ENCODE measurements at regions not wholly inside any gene's neighbourhood (a gene's known extent, or its start where the extent isn't known, plus 50 kb on each side); places are given as distances from the start of the nearest gene placed in this dataset.

DNA sequence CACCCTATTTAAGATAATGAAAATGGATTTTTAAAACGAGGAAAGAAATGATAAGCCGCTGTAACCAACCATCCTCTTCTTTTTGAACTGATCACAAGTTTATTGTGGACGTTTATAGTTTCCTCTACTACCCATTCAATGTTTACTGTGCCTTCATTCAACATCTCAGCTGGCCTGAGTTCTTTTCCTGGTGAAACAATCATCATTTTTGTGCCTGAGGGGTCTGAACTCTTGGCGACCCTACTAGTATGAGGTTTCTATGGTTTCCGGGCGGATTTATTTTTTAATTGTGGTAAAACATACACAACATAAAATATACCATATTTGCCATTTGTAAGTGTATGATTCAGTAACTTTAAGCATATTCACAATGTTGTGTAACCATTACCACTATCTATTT lies 100.7 kb downstream of the SPRY1 start:
- Histone ChIP-seq H2AFZ (ENCODE audit: low read depth) (no peak overlapping the region), H3K79me2 (ENCODE audit: insufficient read depth) (no peaks in the 10 kb centered on the region), H3K4me1 (ENCODE audit: control insufficient read depth in 1 of 2, insufficient read depth in 2 of 2, low read depth in 1 of 2, low read length in 1 of 2) (no peaks in the 10 kb centered on the region), H3K27me3 (ENCODE audit: insufficient read depth) (no peaks in the 10 kb centered on the region), H3K9me3 (no peaks in the 10 kb centered on the region), H3F3A (replicated peaks; ENCODE audit: insufficient read depth) (no peaks in the 10 kb centered on the region), H3K9me2 (no peaks in the 10 kb centered on the region), H3K36me3 (replicated peaks in 1 of 2; ENCODE audit: control insufficient read depth in 1 of 2, insufficient read depth in 2 of 2, low read length in 1 of 2) (no peaks in the 10 kb centered on the region), H3K4me3 (ENCODE audit: low read depth in 2 of 2, low read length in 1 of 2) (no peak overlapping the region), H3K27ac (ENCODE audit: low read depth in 2 of 2, low read length in 1 of 2) (no peak overlapping the region), H4K20me1 (ENCODE audit: insufficient read depth) (no peaks in the 10 kb centered on the region), H3K9ac (no peak overlapping the region), H3K4me2 (no peak overlapping the region)
- WGBS (ENCODE audit: low lambda C conversion rate): 61% methylated on average over 6 of the region's 6 CpGs
- POLR2A ChIA-PET: no interaction called here
- CTCF ChIA-PET: no interaction called here
- no peak for TF ChIP-seq SMC3 (IDR thresholded peaks at IDR 0.05; ENCODE audit: low read depth, low read length)
- DNase-seq: no peak

DNA sequence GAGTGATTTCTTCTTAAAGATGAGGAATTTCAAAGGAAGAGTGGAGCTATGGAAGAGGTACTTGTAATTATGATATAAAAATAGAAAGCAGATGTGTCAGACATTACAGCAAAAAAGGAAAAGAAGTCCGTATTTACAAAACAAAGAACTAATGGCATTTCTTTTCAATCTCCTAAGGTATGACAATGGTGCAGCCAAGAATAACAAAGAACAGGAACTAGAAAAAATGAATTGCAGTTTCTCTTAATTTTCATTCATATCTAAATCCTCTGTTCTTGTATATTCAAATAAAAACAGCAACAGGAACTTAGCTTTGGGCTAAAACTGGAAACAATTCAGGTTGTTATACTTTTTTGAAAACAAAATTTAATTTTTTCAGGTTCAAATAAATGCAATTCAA lies 105.1 kb downstream of the SPRY1 start:
- Histone ChIP-seq H2AFZ (ENCODE audit: low read depth) (no peak overlapping the region), H3K9me3 (no peaks in the 10 kb centered on the region), H3K4me1 (ENCODE audit: control insufficient read depth in 1 of 2, insufficient read depth in 2 of 2, low read depth in 1 of 2, low read length in 1 of 2) (no peaks in the 10 kb centered on the region), H3K36me3 (replicated peaks in 1 of 2; ENCODE audit: control insufficient read depth in 1 of 2, insufficient read depth in 2 of 2, low read length in 1 of 2) (no peaks in the 10 kb centered on the region), H3K27me3 (ENCODE audit: insufficient read depth) (no peaks in the 10 kb centered on the region), H3K4me2 (no peak overlapping the region), H3F3A (replicated peaks; ENCODE audit: insufficient read depth) (no peaks in the 10 kb centered on the region), H3K9ac (no peak overlapping the region), H3K9me2 (no peaks in the 10 kb centered on the region), H3K79me2 (ENCODE audit: insufficient read depth) (no peaks in the 10 kb centered on the region), H3K27ac (ENCODE audit: low read depth in 2 of 2, low read length in 1 of 2) (no peak overlapping the region), H4K20me1 (ENCODE audit: insufficient read depth) (no peaks in the 10 kb centered on the region), H3K4me3 (ENCODE audit: low read depth in 2 of 2, low read length in 1 of 2) (no peak overlapping the region)
- CTCF ChIA-PET: interaction anchor here (1.0 kb wide), 1 partner anchor 111 kb away, joined by 3 read pairs; no protein-coding TSS in a partner anchor
- WGBS (ENCODE audit: low lambda C conversion rate): 47% methylated on average over 1 of the region's 1 CpG
- DNase-seq: no peak
- POLR2A ChIA-PET: no interaction called here
- TF ChIP-seq PBX3 (IDR thresholded peaks at IDR 0.05) (no peak), JUND (IDR thresholded peaks at IDR 0.05) (no peak), NRF1 (IDR thresholded peaks at IDR 0.05; ENCODE audit: low read depth, low read length) (no peak)
- TF ChIP-seq, protein P1, sequence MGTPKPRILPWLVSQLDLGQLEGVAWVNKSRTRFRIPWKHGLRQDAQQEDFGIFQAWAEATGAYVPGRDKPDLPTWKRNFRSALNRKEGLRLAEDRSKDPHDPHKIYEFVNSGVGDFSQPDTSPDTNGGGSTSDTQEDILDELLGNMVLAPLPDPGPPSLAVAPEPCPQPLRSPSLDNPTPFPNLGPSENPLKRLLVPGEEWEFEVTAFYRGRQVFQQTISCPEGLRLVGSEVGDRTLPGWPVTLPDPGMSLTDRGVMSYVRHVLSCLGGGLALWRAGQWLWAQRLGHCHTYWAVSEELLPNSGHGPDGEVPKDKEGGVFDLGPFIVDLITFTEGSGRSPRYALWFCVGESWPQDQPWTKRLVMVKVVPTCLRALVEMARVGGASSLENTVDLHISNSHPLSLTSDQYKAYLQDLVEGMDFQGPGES (IDR thresholded peaks at IDR 0.05; ENCODE audit: low read depth, low read length): no peak

DNA sequence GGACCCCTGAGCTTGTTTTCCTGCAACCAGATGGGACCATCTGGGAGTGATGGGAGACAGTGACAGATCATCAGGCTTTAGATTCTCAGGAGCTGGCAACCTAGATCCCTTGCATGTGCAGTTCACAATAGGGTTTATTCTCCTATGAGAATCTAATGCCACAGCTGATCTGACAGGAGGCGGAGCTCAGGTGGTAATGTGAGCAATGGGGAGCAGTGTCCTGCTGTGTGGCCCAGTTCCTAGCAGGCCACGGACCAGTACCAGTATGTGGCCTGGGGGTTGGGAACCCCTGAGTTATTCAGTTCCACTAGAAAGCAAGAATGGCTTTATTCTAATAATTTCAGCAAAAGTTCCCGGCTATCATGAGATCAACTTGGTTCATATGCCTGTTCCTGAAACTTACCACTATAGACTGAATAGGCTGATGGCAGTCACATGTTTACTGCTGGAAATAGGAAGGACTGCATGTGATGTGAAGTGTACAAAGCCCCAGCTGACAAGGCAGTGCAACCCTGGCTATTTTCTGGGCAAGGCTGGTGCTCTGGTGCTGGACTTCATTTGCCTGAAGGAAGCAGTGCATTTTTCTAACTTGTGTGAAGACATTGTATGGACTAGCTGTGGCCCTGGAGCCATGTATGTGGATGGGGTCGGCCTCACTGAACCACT lies 107.2 kb downstream of the SPRY1 start:
- no peak overlapping the region for H3K4me2 ChIP-seq
- POLR2A ChIA-PET: no interaction called here
- no peak for TF ChIP-seq USF2 (IDR thresholded peaks at IDR 0.05; ENCODE audit: borderline replicate concordance, low read depth, low read length)
- TF ChIP-seq, protein P1 (IDR thresholded peaks at IDR 0.05; ENCODE audit: low read depth, low read length): no peak
- TF ChIP-seq RCOR1 (IDR thresholded peaks at IDR 0.05; ENCODE audit: low read length): no peak
- no peak for TF ChIP-seq PBX3 (IDR thresholded peaks at IDR 0.05)
- TF ChIP-seq, protein P2, sequence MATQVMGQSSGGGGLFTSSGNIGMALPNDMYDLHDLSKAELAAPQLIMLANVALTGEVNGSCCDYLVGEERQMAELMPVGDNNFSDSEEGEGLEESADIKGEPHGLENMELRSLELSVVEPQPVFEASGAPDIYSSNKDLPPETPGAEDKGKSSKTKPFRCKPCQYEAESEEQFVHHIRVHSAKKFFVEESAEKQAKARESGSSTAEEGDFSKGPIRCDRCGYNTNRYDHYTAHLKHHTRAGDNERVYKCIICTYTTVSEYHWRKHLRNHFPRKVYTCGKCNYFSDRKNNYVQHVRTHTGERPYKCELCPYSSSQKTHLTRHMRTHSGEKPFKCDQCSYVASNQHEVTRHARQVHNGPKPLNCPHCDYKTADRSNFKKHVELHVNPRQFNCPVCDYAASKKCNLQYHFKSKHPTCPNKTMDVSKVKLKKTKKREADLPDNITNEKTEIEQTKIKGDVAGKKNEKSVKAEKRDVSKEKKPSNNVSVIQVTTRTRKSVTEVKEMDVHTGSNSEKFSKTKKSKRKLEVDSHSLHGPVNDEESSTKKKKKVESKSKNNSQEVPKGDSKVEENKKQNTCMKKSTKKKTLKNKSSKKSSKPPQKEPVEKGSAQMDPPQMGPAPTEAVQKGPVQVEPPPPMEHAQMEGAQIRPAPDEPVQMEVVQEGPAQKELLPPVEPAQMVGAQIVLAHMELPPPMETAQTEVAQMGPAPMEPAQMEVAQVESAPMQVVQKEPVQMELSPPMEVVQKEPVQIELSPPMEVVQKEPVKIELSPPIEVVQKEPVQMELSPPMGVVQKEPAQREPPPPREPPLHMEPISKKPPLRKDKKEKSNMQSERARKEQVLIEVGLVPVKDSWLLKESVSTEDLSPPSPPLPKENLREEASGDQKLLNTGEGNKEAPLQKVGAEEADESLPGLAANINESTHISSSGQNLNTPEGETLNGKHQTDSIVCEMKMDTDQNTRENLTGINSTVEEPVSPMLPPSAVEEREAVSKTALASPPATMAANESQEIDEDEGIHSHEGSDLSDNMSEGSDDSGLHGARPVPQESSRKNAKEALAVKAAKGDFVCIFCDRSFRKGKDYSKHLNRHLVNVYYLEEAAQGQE (IDR thresholded peaks at IDR 0.05; ENCODE audit: low read depth, low read length): no peak
- TF ChIP-seq SIN3A (IDR thresholded peaks at IDR 0.05; ENCODE audit: borderline replicate concordance, low read depth, low read length): no peak
- TF ChIP-seq FOXM1 (IDR thresholded peaks at IDR 0.05; ENCODE audit: low read depth): no peak
- no peak for TF ChIP-seq FOSL2 (IDR thresholded peaks at IDR 0.05; ENCODE audit: borderline replicate concordance, low read depth)

More for the DNA sequence above, 107.2 kb downstream of the SPRY1 start:
- H3K27me3 ChIP-seq (ENCODE audit: insufficient read depth): no peaks in the 10 kb centered on the region
- H4K20me1 ChIP-seq (ENCODE audit: insufficient read depth): no peaks in the 10 kb centered on the region
- H3K4me3 ChIP-seq (ENCODE audit: low read depth in 2 of 2, low read length in 1 of 2): no peak overlapping the region
- H3K27ac ChIP-seq (ENCODE audit: low read depth in 2 of 2, low read length in 1 of 2): no peak overlapping the region
- H3K9ac ChIP-seq: no peak overlapping the region
- no peaks in the 10 kb centered on the region for H3K4me1 ChIP-seq (ENCODE audit: control insufficient read depth in 1 of 2, insufficient read depth in 2 of 2, low read depth in 1 of 2, low read length in 1 of 2)
- no peaks in the 10 kb centered on the region for H3K9me3 ChIP-seq
- no peaks in the 10 kb centered on the region for H3K79me2 ChIP-seq (ENCODE audit: insufficient read depth)
- no peaks in the 10 kb centered on the region for H3F3A ChIP-seq (replicated peaks; ENCODE audit: insufficient read depth)
- H2AFZ ChIP-seq (ENCODE audit: low read depth): no peak overlapping the region
- WGBS (ENCODE audit: low lambda C conversion rate): 87% methylated on average over 4 of the region's 4 CpGs
- DNase-seq: no peak
- H3K36me3 ChIP-seq (replicated peaks in 1 of 2; ENCODE audit: control insufficient read depth in 1 of 2, insufficient read depth in 2 of 2, low read length in 1 of 2): no peaks in the 10 kb centered on the region
- H3K9me2 ChIP-seq: no peaks in the 10 kb centered on the region
- CTCF ChIA-PET: no interaction called here

Data from SK-N-SH (cell line).